SHP77 treated with DMSO at 0.1 percent for 48 hours (cell line): ENCODE measurements at regions not wholly inside any gene's neighbourhood (a gene's known extent, or its start where the extent isn't known, plus 50 kb on each side); places are given as distances from the start of the nearest gene placed in this dataset.
"Not testable (repeated sequence)": the region's sequence is repeated elsewhere in the genome, so short reads cannot be mapped to it uniquely, and the experiment has no call there.

Source experiments
- DNase-seq: peaks from one replicate; lab custom pipeline; 2025; lab: John Stamatoyannopoulos, UW

- not testable (repeated sequence) for DNase-seq
Observed at GRCh38 chr14:106714446-106715428, 1188.4 kb downstream of the TMEM121 start.

- DNase-seq, result not testable (repeated sequence)
Observed at GRCh38 chr14:106717544-106717943, 1191.2 kb downstream of the TMEM121 start.

DNA sequence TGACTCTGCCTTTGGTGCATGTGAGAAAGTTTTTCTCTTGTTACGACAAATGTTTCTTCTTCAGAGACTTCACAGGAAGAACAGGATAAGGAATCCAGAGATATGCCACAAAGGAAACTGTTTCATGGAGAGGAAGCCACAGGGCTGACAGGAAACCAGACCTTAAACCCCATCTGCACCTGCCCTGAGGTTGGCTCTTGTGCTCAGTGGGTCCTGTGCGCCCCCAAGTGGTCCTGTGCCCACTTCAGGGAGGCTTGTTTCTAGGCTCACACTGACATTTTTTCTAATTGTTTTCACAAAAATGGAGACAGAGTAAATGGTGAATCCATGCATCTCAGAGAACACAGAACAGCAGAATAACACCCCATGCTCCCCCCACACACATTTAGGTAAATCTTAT, 1193.5 kb downstream of the TMEM121 start:
- not testable (repeated sequence) for DNase-seq

DNA sequence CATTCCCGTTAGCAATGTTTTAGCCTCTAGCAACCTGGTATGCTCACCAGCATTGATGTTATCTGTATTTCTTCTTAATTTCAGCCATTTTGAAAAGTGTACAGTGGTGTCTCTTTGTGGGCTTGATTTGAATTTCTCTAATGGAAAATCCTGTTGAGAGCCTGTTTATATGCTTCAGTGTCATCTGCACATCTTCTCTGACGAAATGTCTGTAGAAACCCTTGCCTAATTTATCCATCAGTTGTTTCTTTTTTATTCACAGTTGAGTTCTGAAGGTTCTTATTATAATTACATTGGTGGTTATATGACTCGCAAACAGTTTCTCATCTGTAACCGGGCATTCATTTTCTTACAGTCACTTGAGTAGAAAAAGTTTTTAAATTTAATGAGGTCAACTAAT, 1195.5 kb downstream of the TMEM121 start:
- DNase-seq, result not testable (repeated sequence)

DNA sequence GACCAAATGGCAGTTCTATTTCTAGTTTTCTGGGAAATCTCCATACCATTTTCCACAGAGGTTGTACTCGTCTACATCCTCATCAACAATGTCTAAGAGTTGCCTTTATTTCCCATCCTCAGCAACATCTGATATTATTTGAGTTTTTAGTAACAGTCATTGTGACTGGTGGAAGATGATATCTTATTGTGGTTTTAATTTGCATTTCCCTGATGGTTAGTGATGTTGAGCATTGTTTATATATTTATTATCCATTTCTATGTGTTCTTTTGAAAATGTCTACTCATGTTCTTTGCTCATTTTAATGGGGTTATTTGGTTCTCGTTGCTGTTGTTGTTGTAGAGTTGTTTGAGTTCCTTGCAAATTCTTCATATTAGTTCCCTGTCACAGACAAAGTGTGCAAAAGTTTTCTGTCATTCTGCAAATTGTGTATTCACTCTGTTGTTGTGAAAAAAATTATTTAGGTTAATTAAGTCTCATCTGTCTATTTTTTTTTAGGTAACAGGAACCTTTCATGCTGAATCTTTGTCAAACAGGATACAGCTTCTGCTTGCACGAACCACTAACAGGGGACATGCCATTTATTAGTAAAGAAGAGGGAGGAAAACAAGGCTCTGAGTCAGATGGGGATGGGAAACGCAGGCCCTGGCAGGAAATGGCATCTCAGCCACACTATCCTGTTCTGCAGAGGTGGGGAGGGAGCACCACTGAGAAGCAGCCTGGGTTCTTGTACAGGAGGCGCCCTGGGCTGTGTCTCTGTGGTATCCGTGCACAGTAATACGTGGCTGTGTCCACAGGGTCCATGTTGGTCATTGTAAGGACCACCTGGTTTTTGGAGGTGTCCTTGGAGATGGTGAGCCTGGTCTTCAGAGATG, 1196.7 kb downstream of the TMEM121 start:
- DNase-seq, result not testable (repeated sequence)

GRCh38 chr14:106727962-106728361, 1201.6 kb downstream of the TMEM121 start:
- DNase-seq, result not testable (repeated sequence)

DNA sequence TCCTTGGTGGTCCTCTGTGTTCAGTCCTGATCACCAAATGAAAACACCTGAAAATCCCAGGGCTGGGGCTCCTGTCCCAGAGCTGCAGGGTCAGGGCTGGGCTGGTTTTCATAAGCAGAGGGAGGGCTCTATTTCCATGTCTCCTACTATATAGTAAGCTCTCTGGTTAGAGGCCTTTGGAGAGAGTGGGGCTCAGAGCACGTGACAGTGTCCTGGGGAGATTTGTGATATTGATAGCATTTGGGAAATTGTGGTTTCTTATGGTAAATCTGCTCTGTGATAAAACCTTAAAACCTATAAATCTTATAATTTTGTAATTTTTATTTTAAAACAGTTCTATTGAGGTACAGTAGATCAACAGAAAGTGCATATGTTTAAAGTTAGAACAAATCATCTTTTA, 1202.2 kb downstream of the TMEM121 start:
- no peak for DNase-seq

- no peak for DNase-seq
Observed at GRCh38 chr14:106729551-106729950, 1203.2 kb downstream of the TMEM121 start.

GRCh38 chr14:106733771-106734170, 1207.4 kb downstream of the TMEM121 start:
- no peak for DNase-seq

- no peak for DNase-seq
Observed at GRCh38 chr14:106737021-106737420, 1210.6 kb downstream of the TMEM121 start.

DNA sequence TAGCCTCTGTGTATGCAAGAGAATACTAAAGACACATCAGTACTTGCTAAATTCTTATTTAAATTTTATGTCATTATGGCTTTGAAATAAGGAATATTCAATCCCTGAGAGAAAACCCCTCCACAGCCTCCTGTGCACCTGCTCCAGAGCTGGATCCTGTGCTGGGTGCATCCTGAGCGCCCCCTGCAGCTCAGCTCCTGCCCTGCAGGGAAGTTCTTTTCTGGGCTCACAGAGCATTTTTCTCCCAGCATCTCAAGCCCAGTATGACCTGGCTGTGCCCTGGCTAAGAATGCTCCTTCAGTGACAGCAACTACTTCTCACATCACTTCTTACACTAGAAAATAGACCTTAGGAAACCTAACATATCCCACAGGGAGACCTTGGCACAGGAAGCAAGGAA, 1211.7 kb downstream of the TMEM121 start:
- no peak for DNase-seq

DNA sequence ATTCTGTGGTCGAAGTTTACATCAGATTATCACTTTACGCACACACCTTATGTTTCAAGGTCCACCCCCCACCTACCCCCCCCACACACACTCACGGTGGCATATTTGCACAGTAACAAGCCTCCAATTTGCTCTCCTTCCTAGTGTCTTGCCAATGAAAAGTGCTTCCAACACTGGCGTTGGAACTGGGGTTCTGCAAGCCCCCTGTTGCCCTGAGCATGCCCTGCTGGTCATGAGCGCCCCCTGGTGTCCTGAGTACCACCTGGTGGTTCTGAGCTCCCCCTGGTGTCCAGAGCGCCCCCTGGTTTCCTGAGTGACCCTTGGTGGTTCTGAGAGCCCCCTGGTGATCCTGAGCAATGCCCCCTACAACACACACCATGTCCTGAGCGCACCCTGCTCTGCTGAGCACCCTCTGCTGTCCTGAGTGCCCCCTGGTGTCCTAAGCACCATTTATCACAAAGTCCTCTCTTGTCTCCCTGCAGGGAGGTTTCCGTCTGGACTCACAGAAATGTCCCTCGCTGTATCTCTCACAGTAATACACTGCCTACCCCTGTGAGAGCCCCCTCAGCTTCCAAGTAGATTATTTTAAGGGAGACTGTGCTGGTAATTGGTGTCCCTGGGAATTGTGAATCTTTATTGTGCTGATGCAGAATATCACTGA, 1212.3 kb downstream of the TMEM121 start:
- DNase-seq, result not testable (repeated sequence)

DNA sequence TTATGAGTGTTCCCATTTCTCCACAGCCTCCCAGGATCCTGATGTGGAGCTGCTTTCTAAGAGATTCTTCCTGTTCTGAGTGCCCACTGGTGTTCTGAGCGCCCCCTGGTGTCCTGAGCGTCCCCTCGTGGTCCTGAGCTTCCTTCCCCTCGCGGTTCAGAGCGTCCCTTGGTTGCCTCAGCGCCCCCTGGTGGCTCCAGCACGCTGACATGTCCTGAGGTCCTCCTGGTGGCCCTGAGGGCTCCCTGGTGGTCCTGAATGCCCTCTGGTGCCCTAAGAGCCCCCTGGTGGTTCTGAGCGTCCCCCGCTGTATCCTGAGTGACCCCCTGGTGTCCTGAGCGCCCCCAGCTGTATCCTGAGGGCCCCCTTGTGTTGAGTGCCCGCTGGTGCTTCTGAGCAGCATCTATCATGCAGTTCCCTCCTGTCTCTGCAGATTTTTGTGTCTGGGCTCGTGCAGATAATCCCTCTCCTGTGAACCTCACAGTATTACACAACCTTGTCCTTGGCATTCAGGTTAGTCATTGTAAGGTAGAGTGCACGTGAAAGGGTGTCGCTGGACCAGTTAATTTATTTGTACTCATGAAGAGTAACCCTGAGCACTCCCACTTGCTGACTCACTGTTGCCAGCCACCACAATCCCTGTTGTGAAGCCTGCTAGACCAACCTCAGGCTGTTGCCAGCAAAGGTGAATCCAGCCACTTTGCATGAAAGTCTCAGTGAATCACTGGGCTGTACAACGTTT, 1214.9 kb downstream of the TMEM121 start:
- not testable (repeated sequence) for DNase-seq

DNA sequence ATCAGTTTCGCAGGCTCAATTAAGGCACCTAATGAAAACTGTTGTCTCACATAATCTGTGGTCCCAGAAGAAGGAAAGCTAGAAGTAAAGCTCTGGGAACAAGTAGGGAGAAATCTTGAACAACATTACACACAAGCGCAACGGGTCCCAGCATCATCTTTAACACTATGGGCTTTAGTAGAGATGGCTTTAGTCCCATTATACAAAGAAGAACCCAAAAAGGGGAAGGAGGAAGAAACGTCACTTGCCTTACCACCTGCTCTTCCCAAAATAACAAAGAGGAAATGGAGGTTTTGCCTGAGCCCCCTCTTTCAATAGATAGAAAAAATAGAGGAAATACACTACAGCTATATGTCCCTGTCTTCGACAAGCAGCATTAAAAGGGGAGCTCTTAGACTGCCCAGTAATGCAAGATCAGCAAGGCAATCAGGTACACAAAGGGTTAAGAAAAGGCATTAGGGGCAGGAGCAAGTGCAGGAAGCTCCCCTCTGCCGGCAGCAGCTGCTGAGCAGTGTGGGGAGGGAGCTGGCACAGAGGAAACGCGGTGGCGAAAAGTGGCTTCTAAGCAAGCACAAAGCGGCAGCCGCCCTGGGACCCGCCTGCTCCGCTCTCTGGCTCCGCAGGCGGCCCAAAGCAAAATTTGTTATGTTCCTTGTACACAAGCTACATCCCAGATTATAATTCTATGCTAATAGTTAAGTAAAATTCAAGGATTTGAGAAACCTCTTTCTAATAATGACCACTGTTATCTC, 1218.8 kb downstream of the TMEM121 start:
- not testable (repeated sequence) for DNase-seq

DNA sequence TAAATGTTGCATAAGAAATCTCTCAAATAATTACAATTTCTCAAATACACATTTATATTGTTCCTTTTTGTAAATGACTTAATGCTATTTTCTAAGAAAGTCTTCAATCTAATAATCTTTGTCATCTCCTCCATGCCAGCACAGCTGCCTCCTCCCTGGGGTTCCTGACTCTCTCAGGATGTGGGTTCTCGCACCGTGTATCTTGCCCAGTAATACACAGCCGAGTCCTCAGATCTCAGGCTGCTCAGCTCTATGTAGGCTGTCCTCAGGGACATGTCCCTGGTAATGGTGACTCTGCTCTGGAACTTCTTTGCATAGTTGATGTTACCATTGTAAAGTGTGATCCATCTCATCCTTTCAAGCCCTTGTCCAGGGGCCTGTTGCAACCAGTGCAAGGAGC, 1223.7 kb downstream of the TMEM121 start:
- DNase-seq, result not testable (repeated sequence)

DNA sequence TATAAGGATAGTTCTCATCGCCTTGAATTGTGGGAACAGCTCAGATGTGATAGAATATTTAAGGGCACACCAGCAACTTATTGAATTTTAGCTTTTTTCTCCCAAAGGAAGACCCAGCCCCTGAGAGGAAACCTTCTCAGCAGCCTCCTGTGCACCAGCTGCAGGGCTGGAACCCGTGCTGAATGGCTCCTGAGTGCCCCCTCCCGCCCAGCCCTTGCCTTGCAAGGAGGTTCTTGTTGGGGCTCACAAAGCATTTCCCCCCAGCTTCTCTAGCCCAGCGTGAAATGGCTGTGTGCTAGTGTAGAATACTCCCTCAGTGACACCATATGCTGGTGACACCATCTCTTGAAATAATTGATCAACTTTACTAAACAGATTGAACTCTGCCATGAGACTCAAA, 1227.4 kb downstream of the TMEM121 start:
- DNase-seq, result not testable (repeated sequence)

GRCh38 chr14:106757444-106757843, 1231.1 kb downstream of the TMEM121 start:
- not testable (repeated sequence) for DNase-seq

GRCh38 chr14:106761886-106762816, 1235.8 kb downstream of the TMEM121 start:
- DNase-seq, result not testable (repeated sequence)

GRCh38 chr14:106764968-106765369, 1238.6 kb downstream of the TMEM121 start:
- not testable (repeated sequence) for DNase-seq
